Activated CD4-positive, alpha-beta T cell treated with anti-CD3 and anti-CD28 coated beads, Interleukin-2, Interleukin-4, amounts not matched to agents 100 ng/mL and 50 ng/mL, durations not matched to agents 16 hours and 8 hours (primary cell): ENCODE measurements at regions not wholly inside any gene's neighbourhood (a gene's known extent, or its start where the extent isn't known, plus 50 kb on each side); places are given as distances from the start of the nearest gene placed in this dataset.

ENCODE experiments used
- DNase-seq: peaks from one replicate; pipeline ENCODE4 v3.0.0-alpha.2; 2020; ENCODE audit warnings: low spot score

GRCh38 chr21:23452384-23453083 is 2154.7 kb downstream of the MRPL39 start:
- peak; percentile 6 for DNase-seq

- DNase-seq = no peak
Measured at GRCh38 chr21:23445307-23445706, 2162.0 kb downstream of the MRPL39 start.

GRCh38 chr21:23438081-23438480 is 2169.2 kb downstream of the MRPL39 start:
- DNase-seq = no peak

DNA sequence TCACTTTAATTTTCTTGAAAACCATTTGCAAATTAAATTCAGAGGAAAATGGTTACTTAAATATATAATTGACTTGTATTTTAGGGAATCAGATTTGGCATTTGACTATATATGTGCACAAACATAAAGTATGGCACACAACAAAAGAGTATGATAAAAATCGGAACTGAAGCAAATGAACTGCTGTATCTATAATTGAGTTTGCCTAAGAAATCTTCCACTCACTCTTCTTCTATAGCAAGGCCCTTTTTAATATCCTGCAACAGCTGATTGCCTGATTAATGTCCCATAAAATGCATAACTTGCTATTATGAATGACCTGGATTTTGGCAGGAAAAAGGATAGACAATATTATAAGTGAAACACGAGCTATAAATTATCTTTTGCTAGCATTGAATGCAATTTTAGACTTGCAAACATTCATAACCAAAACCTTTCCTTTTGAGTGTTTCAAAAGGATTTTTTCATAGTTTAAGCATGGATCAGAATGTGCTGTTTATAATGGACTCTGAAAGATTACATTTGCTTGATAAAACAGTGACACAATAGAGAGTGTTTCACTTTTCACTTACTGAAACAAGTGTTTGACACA is 2204.3 kb downstream of the MRPL39 start:
- no peak for DNase-seq

GRCh38 chr21:23401278-23401677 is 2206.0 kb downstream of the MRPL39 start:
- DNase-seq = no peak

DNA sequence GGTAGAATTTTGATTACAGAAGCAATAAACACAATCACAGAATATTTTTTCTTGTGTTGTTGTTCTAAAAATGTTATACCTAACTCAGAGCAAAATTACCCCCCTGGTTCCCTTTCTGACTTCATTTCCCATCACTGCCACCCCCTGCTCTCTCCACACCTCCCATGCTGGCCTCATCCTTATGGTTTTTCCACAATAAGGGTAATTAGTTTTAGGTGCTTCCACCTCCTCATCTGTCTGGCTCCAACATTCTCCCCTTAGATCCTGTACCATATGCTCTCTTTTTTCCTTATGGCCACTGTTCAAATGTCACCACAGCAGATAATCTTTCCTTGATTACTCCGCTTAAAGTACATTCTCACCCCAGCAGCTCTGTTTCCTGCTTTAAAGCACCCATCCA is 2208.6 kb downstream of the MRPL39 start:
- no peak for DNase-seq

GRCh38 chr21:23394458-23394857 is 2212.8 kb downstream of the MRPL39 start:
- no peak for DNase-seq

DNA sequence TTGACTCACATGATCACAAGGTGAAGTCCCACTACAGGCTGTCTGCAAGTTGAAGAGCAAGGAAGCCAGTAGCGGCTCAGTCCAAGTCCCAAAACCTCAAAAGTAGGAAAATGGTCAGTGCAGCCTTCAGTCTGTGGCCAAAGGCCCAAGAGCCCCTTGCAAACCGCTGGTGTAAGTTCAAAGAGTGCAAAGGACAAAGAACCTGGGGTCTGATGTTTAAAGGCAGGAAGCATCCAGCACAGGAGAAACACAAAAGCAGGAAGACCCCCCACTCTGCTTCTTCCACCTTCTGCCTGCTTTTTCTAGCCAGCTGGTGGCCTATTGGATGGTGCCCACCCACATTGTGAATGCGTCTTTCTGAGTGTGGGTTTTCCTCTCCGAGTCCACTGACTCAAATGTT is 2222.6 kb downstream of the MRPL39 start:
- DNase-seq = no peak

DNA sequence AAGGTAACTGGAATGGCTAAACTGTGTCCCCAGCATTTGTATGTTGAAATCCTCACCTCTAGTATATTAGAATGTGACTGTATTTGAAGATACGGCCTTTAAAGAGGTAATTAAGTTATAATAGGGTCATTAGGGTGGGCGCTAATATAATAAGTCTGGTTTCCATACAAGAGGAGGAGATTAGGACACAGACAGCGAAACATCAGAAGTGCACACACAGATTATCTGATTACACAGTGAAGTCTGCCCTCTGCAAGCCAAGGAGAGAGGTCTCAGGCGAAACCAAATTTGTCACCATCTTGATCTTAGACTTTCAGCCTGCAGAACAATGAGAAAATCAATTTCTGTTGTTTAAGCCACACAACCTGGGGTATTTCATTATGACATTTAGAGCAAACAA is 2233.1 kb downstream of the MRPL39 start:
- DNase-seq = no peak

DNA sequence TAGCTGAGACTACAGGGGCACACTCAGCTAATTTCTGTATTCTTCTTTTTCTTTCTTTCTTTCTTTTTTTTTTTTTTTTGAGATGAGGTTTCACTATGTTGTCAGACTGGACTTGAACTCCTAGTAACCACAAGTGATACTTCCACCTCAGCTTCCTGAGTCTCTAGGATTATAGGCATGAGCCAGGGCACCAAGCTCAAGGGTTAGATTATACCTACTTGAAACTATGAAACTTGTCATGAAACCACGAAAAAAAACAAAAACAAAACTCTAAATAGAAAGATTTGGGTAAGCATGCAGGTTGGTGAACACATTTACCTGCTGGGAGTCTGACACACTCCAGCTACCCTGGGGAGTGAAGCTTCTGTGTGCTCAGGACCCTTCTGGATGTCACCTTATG is 2250.4 kb downstream of the MRPL39 start:
- no peak for DNase-seq

DNA sequence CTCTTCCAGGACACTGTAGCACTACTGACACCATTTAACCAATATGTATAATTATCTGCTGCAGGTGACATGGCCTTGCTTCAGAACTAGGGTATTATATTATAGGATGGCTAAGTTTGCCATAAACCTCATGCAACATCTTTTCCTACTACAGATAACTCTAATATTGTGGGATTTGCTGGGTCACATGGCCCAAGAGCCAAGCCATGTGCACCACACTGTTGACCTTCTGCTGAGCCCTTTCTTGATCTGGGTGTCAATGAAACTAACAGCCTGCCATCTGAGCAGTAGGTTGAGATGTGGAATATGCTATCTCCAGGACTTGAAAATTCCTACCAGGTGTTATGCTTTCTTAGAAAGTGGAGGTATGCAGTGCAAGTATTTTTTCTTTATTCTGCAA is 2291.1 kb downstream of the MRPL39 start:
- no peak for DNase-seq

DNA sequence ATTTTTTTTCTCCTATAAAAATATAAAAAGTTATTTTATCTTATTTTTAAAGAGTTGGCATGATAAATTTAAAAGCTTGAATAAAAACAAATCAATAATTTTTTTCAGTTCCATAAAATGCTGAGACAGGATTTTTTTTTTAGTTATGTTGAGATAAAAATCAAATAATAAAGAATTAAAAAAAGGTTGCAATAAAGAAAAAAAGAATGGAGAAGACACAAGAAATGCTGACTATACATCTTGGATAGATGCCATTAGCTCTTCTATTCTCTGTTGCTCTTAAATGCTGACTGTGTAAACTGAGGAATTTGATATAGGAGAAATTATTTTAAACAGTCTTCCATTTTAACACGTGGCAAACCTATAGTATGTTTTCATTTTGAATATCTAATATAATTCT is 2298.5 kb downstream of the MRPL39 start:
- no peak for DNase-seq

GRCh38 chr21:23307065-23307464 is 2300.2 kb downstream of the MRPL39 start:
- DNase-seq = no peak

GRCh38 chr21:23292292-23292691 is 2294.1 kb downstream of the NCAM2 start:
- DNase-seq = no peak

- no peak for DNase-seq
Measured at GRCh38 chr21:23281917-23282316, 2283.7 kb downstream of the NCAM2 start.

GRCh38 chr21:23249760-23250159 is 2251.6 kb downstream of the NCAM2 start:
- no peak for DNase-seq

- no peak for DNase-seq
Measured at GRCh38 chr21:23247334-23247733, 2249.1 kb downstream of the NCAM2 start.

- DNase-seq = no peak
Measured at GRCh38 chr21:23245255-23245654, 2247.0 kb downstream of the NCAM2 start.

GRCh38 chr21:23223882-23224281 is 2225.7 kb downstream of the NCAM2 start:
- DNase-seq = no peak

GRCh38 chr21:23218667-23219066 is 2220.5 kb downstream of the NCAM2 start:
- no peak for DNase-seq

GRCh38 chr21:23217597-23217996 is 2219.4 kb downstream of the NCAM2 start:
- no peak for DNase-seq

- no peak for DNase-seq
Measured at GRCh38 chr21:23215261-23215660, 2217.1 kb downstream of the NCAM2 start.
